Erythroblast (primary cell): ENCODE measurements at regions not wholly inside any gene's neighbourhood (a gene's known extent, or its start where the extent isn't known, plus 50 kb on each side); places are given as distances from the start of the nearest gene placed in this dataset.

Experiments used
- GATA1 ChIP-seq: IDR thresholded peaks from 2 replicates; pipeline ENCODE4 v1.6.1; 2011; ENCODE audit warnings: low read depth, mild to moderate bottlenecking, control low read depth, low read length, moderate library complexity
- POLR2A ChIP-seq: IDR thresholded peaks from 2 replicates; pipeline ENCODE4 v1.6.1; 2011; ENCODE audit warnings: mild to moderate bottlenecking, low read length

DNA sequence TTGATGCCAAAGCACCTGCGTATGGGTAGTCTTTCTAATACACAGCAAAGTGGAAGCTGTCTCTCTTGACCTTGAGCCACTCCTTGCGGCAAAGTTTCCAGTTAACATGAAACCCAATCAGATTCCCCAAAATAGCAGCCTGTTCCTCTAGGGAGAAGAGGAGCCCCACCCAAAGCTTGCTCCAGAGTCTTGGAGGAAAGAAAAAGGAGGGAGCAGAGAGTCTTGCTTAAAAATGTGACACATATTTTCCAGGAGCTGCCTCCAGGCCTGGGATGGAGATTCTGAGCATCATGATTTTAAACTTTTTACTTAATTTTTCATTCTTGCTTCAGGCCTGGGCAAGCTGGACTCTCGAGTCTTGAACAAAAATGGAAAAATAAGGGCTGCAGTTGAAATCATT is 223.5 kb upstream of the TNC start:
- TF ChIP-seq POLR2A (no peak), GATA1 (no peak)
